K562 (cell line): ENCODE measurements at regions not wholly inside any gene's neighbourhood (a gene's known extent, or its start where the extent isn't known, plus 50 kb on each side); places are given as distances from the start of the nearest gene placed in this dataset.
A peak's percentile ranks its signal among the peaks of the same experiment; 100 is the strongest.

Source experiments
- ATAC-seq: fragments of 200-7000 bp; cut with Tn5 transposase; 3 replicates; pipeline ENCODE4 v1.9.1; 2020; ENCODE audit warnings: moderate library complexity
- BruUV-seq: library from RNA; stranded (reverse); fragments of 400-500 nt; replicated peaks from 2 replicates; lab custom pipeline; 2021; lab: Mats Ljungman, UMichigan
- CTCF ChIA-PET: fragments of 300-600 bp; formaldehyde crosslinking; extraction: SDS; loops from one replicate; lab custom pipeline; 2021; ENCODE audit warnings: low intra/inter-chr PET ratio; lab: Yijun Ruan, JAX
- POLR2A ChIA-PET: fragments of 300-600, 350-650 bp; sonication (Branson Sonifier 250); formaldehyde crosslinking; extraction: SDS; loops from one replicate; lab custom pipeline; 2021; ENCODE audit warnings: antibody characterized with exemption, inconsistent platforms; lab: Yijun Ruan, JAX
- DNase-seq, 4 experiments: peaks; one replicate each; pipeline versions ENCODE4 v3.0.0 to v3.0.0-alpha.2; 2011 to 2018; ENCODE audit warnings: low spot score in 3 of 4, mixed read lengths in 3 of 4; ENCODE audit errors: extremely low read depth in 1 of 4
- FAIRE-seq: peaks from 2 replicates; lab custom pipeline; 2011; peaks lifted over from hg19 to GRCh38; lab: Jason Lieb, UNC
- H2AFZ ChIP-seq: 2 replicates; pipeline ENCODE4 v1.6.0; 2011; ENCODE audit warnings: low read depth, low read length, control low read depth, inconsistent platforms
- H3K27ac ChIP-seq: fragments of 200-600 bp; 3 replicates; pipeline ENCODE4 v1.8.0; 2011; ENCODE audit warnings: low read depth, mild to moderate bottlenecking, control low read depth, inconsistent platforms, low read length, moderate library complexity, mixed read lengths; ENCODE audit errors: extremely low read depth
- H3K27me3 ChIP-seq, 2 experiments: fragments of 300-600 bp in 1 of 2; 2 replicates in 1 of 2; 3 replicates in 1 of 2; pipeline versions ENCODE4 v1.6.0 to v1.8.0; 2011; ENCODE audit warnings: inconsistent platforms in 2 of 2, low read length in 2 of 2, mild to moderate bottlenecking in 1 of 2, mixed read lengths in 1 of 2, moderate library complexity in 1 of 2; ENCODE audit not compliant: control insufficient read depth in 2 of 2, insufficient read depth in 2 of 2
- H3K36me3 ChIP-seq: fragments of 300-600 bp; 3 replicates; pipeline ENCODE4 v1.8.0; 2011; ENCODE audit warnings: mild to moderate bottlenecking, low read length, inconsistent platforms; ENCODE audit not compliant: control insufficient read depth, insufficient read depth
- H3K4me1 ChIP-seq, 2 experiments: fragments of 200-600 bp in 1 of 2; replicated peaks in 1 of 2; 2 replicates in 1 of 2; 3 replicates in 1 of 2; pipeline versions ENCODE4 v1.5.1 to v1.8.0; 2011; ENCODE audit warnings: inconsistent platforms in 2 of 2, low read length in 2 of 2, mild to moderate bottlenecking in 1 of 2, mixed read lengths in 1 of 2, moderate library complexity in 1 of 2; ENCODE audit not compliant: control insufficient read depth in 2 of 2, insufficient read depth in 2 of 2
- H3K4me2 ChIP-seq: 2 replicates; pipeline ENCODE4 v1.6.1; 2011; ENCODE audit warnings: low read length, control low read depth, inconsistent platforms, mixed read lengths; ENCODE audit not compliant: insufficient read depth
- H3K4me3 ChIP-seq: fragments of 200-600 bp; sonication (generic), shearing (Covaris generic); 2 replicates; pipeline ENCODE4 v1.5.1; 2016; ENCODE audit warnings: control low read depth, inconsistent platforms
- H3K79me2 ChIP-seq: fragments of 200-600 bp; 3 replicates; pipeline ENCODE4 v1.8.0; 2011; ENCODE audit warnings: low read length, inconsistent platforms; ENCODE audit not compliant: control insufficient read depth, insufficient read depth
- H3K9ac ChIP-seq, 2 experiments: 2 replicates each; pipeline versions ENCODE4 v1.6.0 to v1.6.1; 2011; ENCODE audit warnings: low read depth in 2 of 2, low read length in 2 of 2, control low read depth in 1 of 2, inconsistent platforms in 1 of 2, mild to moderate bottlenecking in 1 of 2, mixed read lengths in 1 of 2; ENCODE audit not compliant: insufficient read depth in 1 of 2
- H3K9me1 ChIP-seq: one replicate; pipeline ENCODE4 v1.6.0; 2011; ENCODE audit warnings: inconsistent platforms, mild to moderate bottlenecking, low read length, moderate library complexity; ENCODE audit not compliant: control insufficient read depth, insufficient read depth
- H3K9me3 ChIP-seq: replicated peaks from 2 replicates; pipeline ENCODE4 v1.5.1; 2011; ENCODE audit warnings: low read depth, low read length, inconsistent platforms; ENCODE audit not compliant: control insufficient read depth, insufficient read depth
- H4K20me1 ChIP-seq: replicated peaks from 2 replicates; pipeline ENCODE4 v1.6.1; 2011; ENCODE audit warnings: low read length, inconsistent platforms, mixed read lengths; ENCODE audit not compliant: control insufficient read depth, insufficient read depth
- CGGBP1 ChIP-seq: fragments of 250-450 bp; sonication (Bioruptor Pico); IDR thresholded peaks from 2 replicates; pipeline ENCODE4 v1.9.0; 2021; ENCODE audit warnings: mild to moderate bottlenecking
- EWSR1 ChIP-seq: fragments of 450-650 bp; IDR thresholded peaks from 2 replicates; pipeline ENCODE4 v1.6.1; 2018; ENCODE audit warnings: borderline replicate concordance, mild to moderate bottlenecking, low read depth, moderate library complexity; ENCODE audit not compliant: partially characterized antibody
- FOXJ2 ChIP-seq: fragments of 200-800 bp; sonication (Bioruptor generic); IDR thresholded peaks from 2 replicates; pipeline ENCODE4 v1.6.1; 2016; ENCODE audit warnings: missing genetic modification characterization, missing compliant biosample characterization
- HMBOX1 ChIP-seq: sonication (generic); IDR thresholded peaks from 2 replicates; pipeline ENCODE4 v1.6.1; 2016
- TAF1 ChIP-seq: IDR thresholded peaks from 2 replicates; pipeline ENCODE4 v1.6.1; 2011; ENCODE audit warnings: mild to moderate bottlenecking, low read length, moderate library complexity; ENCODE audit not compliant: insufficient read depth, control insufficient read depth, severe bottlenecking; ENCODE audit errors: extremely low read depth
- TAF9B ChIP-seq: fragments of 450-650 bp; IDR thresholded peaks from 2 replicates; pipeline ENCODE4 v1.6.1; 2018; ENCODE audit warnings: mild to moderate bottlenecking; ENCODE audit not compliant: partially characterized antibody
- ZNF134 ChIP-seq: fragments of 250-450 bp; sonication (Bioruptor Pico); conservative IDR thresholded peaks from 2 replicates; pipeline ENCODE4 v1.4.0; 2020
- ZNF280B ChIP-seq: fragments of 250-450 bp; sonication (Bioruptor Pico); IDR thresholded peaks from 2 replicates; pipeline ENCODE4 v1.5.1; 2021; ENCODE audit warnings: mild to moderate bottlenecking
- ZNF407 ChIP-seq: fragments of 450-650 bp; IDR thresholded peaks from 2 replicates; pipeline ENCODE4 v1.6.1; 2016; ENCODE audit warnings: low read depth
- WGBS: fragments of 100-300 bp; shearing (Covaris generic); methylation state at CpG from one replicate; pipeline ENCODE4 v1.1.6; 2016; ENCODE audit warnings: low coverage, mixed read lengths; ENCODE audit not compliant: insufficient coverage; ENCODE audit errors: missing lambda C conversion rate; 5-methylcytosine and 5-hydroxymethylcytosine counted together
- in situ Hi-C: fragments of 300-500 bp; cut with MboI; formaldehyde crosslinking; loops from 4 replicates; pipeline ENCODE4 v1.15.0; 2018; ENCODE audit warnings: inconsistent platforms, mixed read lengths
- intact Hi-C: fragments of 100-400 bp; cut with micrococcal nuclease; formaldehyde crosslinking; loops from 2 replicates; pipeline ENCODE4 v1.14.2; 2022

- Histone ChIP-seq H3K4me2 (no peak overlapping the region), H3K27ac (no peak overlapping the region), H3K9ac (no peak overlapping the region), H3K9me1 (no peaks in the 10 kb centered on the region), H3K36me3 (no peaks in the 10 kb centered on the region), H3K4me3 (no peak overlapping the region), H4K20me1 (no peaks in the 10 kb centered on the region; the same call in 1 of the 2 replicates), H3K9me3 (no peaks in the 10 kb centered on the region), H3K4me1 (peaks cover 5 to 12% of the 10 kb centered on the region in 2 experiments; a peak in 3 of 5 replicates), H3K27me3 (peaks cover 41 to 56% of the 10 kb centered on the region in 2 experiments), H2AFZ (no peak overlapping the region), H3K79me2 (no peaks in the 10 kb centered on the region)
- TF ChIP-seq HMBOX1, result no peak
- TF ChIP-seq CGGBP1, result no peak
- TF ChIP-seq TAF9B, result no peak
- TF ChIP-seq ZNF407, result no peak
- no peak for TF ChIP-seq EWSR1
- TF ChIP-seq ZNF280B, result no peak
- no peak for TF ChIP-seq TAF1
- peak; percentile 95 for TF ChIP-seq ZNF134 (CRISPR knock-in tag)
- 0 out of 2 replicates have a peak, but pooled peaks have one; percentile 1 for TF ChIP-seq FOXJ2 (tag)
- no peak for FAIRE-seq
- intact Hi-C loops, result no loop called here
- ChIA-PET CTCF (no interaction called here), POLR2A (interaction anchor here (0.6 to 1.6 kb wide), 3 partner anchors 10 to 1016 kb away, joined by 4 to 5 read pairs (median 4); no protein-coding TSS in a partner anchor)
- no peak for DNase-seq
- 6% methylated on average over 10 of the region's 10 CpGs for WGBS
- no TSS peak for BruUV-seq
- in situ Hi-C loops, result no loop called here
- peak; percentile 17; the same call in 1 of the 3 replicates for ATAC-seq
These were observed 90.9 kb downstream of the IER5 start for GRCh38 chr1:181179279-181179986.
